ENCODE measurements at regions not wholly inside any gene's neighbourhood (a gene's known extent, or its start where the extent isn't known, plus 50 kb on each side); places are given as distances from the start of the nearest gene placed in this dataset.
A peak's percentile ranks its signal among the peaks of the same experiment; 100 is the strongest.

- DNase-seq: no peak
Measured at GRCh38 chr4:111864066-111864465, 281.2 kb upstream of the FAM241A start.

GRCh38 chr4:111869339-111869738 lies 275.9 kb upstream of the FAM241A start:
- no peak for DNase-seq

- DNase-seq: no peak
Measured at GRCh38 chr4:111871802-111872201, 273.5 kb upstream of the FAM241A start.

GRCh38 chr4:111873801-111874200 lies 271.5 kb upstream of the FAM241A start:
- DNase-seq: no peak

DNA sequence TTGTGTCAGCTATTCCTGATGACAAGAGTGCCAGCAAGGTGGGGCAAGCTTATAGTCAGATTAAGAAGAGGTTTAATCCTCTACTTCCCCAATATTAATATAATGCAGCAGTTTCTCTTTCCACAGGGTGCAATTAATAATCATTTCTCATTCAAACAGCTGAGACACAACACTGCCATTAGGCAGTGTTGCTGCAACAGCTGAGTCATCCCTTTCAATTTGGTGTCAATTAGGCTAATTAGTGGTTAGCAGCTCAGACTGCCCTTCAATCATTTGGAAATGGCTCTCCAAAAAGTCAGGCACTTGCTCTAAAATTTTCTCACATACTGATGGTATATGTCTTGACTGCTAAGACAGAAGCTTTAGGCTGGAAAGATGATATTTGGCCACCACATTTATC lies 265.7 kb upstream of the FAM241A start:
- DNase-seq: no peak

DNA sequence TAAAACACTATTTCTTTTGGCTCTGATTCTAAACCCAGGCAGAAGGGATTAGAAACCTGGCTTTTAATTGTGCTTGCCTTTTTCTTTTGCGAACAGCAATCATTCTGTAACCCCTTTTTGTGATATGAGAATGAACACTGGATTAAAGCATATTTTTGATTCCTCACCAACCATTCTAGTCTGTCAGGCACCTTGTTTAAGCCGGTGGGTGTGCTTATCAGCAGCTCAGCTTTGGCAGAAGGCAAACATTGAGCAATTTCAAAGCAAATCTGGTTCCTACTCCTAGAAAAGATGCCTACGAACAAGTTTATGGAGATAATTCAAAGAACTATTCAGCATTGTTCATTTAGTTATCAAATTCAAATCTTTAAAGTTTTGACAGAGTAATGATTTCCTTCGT lies 265.1 kb upstream of the FAM241A start:
- DNase-seq: no peak

DNA sequence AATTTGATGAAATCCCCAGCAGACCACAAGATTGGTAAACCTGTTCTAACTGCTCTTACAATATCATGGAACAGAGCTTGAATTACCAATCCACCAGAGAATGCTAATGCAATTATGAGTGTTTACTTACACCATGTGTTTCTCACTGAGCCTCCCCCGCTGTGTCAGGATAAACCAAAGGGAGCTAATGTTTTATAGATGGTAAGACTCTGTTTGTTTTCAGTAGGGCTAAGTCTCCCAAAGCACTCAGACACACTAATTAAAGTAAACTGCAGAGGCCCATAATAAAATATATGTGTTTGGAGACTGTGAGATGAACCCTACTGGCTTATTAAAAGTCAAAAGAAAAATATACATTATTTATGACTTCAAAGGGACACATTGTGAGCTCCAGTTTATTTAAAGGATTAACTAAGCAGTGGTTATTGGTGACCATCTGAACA lies 261.7 kb upstream of the FAM241A start:
- DNase-seq: peak; percentile 22

DNA sequence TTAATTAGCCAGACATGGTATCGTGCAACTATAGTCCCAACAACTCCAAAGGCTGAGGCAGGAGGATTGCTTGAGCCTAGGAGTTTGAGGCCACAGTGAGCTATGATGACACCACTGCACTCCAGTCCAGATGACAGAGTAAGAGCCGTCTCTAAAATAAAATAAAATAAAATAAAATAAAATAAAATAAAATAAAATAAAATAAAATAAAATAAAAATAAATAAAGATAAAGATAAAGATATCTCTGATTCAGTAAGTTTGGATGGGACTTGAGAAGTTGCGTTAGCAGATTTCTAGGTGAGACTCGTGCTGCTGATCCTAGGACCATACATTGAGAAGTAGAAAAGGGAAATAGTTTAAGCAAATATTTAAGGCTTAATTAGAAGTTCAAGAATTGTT lies 254.8 kb upstream of the FAM241A start:
- no peak for DNase-seq

DNA sequence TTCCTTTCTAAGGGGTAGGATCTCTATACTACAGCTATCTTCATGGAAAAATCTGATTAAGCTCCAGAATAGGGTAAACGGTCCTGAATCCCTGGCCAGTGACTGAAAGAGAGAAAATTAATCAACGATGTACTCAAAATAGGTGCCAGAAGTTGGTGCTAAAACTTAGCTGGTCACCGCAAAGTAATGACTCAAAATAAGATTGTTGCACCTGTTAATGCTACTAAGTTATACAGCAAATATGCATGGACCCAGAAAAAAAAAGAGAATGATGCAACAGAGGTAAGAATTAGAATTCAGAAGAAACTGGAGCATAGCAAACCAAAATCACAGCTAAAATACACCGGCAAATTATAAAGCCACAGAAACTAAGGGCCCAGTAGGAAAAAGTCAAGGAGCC lies 239.7 kb upstream of the FAM241A start:
- DNase-seq: no peak

DNA sequence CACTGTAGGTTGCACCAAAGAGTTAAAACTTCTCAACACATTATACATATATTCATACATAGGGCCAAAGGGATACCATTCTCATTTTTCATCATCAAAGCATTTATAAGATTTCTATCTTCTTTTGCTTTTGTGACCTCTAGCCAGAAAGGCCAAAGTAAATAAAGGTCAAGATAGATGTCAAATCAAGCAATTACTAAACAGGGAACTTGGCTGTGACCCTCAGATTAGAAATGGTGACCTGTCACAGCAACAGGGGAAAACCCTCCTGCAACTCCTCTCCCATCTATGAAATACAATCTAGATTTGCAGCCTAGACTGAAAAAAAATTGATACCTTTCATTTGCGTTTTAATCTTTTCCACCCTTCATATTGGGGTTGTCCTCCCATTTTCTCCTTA lies 225.6 kb upstream of the FAM241A start:
- DNase-seq: no peak

DNA sequence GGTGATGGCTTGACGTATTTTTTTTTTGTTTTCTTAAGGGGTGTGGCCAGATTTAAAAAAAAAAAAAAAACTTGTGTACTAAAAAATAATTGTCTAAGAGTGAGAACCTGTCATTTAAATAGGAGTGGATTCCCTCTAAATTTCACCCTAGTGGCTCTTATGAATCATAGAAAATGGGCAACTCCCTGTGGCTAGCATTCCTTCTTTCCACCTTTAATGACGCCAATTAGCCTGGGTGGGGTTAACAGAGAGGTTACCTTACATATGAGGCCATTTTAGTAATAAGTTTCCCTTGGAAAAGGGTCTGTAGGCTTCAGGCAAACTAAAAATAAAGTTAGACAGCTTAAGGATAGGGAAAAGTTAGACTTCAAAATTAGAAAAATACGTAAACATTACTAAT lies 223.5 kb upstream of the FAM241A start:
- no peak for DNase-seq

GRCh38 chr4:111923786-111924185 lies 221.5 kb upstream of the FAM241A start:
- no peak for DNase-seq

- DNase-seq: no peak
Measured at GRCh38 chr4:111924696-111925095, 220.6 kb upstream of the FAM241A start.

GRCh38 chr4:111930659-111931058 lies 214.6 kb upstream of the FAM241A start:
- no peak for DNase-seq

GRCh38 chr4:111933703-111934102 lies 211.6 kb upstream of the FAM241A start:
- DNase-seq: no peak

DNA sequence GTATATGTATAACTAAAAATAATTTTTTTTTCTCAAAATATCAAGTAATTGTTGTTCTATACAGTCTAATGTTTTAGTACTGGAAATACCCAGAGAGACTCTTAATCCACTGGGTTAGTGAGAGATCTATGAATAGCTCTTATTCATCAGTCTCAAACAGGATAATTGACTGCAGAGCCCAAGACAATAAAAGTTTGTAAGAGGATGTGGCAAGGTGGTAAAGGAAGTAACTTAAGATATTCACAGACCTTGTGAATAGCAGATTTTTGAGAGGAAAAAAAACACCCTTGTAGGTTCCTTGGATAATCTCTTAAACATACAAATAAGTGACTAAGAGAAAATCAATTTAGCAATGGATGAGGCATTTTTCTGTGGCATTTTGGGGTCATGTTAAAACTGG lies 210.9 kb upstream of the FAM241A start:
- DNase-seq: no peak

DNA sequence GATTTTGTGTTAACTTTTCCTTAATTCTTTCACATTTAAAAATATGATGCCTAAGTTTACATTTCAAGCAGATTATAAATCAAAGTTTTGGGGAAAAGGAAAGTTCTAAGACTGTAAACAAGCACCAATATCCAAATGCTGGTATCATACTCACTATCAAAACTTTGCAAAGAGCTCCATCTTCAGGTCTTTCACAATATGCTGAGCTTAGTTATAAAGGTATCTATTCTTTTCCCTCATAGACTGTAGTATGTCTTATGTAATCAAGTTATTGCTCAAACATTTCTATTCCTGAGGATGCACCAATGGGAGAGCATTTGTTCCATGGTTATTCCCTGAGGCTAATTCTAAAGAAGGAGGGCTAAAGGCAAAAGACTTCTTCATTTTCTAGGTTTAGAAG lies 207.9 kb upstream of the FAM241A start:
- DNase-seq: peak; percentile 19

DNA sequence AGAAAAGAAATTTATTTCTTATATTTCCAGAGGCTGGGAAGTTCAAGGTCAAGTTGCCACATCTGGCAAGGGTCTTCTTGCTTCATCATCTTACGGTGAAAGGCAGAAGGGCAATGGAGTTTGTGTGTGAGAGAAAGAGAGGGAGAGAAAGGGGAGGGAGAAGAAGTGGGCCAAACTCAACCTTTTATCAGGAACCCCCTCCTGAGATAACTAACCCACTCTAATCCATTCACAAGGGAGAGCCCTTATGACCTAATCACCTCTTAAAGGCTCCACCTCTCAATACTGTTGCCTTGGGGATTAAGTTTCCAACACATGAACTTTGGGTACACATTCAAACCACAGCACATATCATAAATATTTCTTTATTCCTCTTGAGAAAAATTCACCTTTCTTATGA lies 203.3 kb upstream of the FAM241A start:
- DNase-seq: no peak

DNA sequence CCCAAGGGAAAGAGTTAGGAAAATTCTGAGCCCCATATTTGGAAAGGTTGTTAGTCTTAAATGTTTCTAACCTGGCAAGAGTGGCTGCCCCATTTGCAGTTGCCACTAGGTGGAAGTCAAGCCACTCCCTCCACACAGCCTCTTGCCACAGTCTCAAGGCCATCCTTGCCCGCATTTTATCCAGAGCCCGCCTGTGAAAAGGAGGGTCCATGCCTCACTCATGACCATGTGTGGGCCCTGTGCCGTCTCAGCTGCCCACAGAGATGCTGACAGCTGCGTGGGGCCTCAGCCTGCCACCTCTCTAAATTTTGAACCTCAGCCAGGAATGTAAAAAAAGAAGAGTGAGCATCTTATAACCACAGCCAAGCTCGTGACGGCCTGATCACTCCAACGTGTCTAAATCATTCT lies 201.5 kb upstream of the FAM241A start:
- peak; percentile 17 for DNase-seq

GRCh38 chr4:111945014-111945413 lies 200.2 kb upstream of the FAM241A start:
- peak; percentile 4 for DNase-seq

GRCh38 chr4:111946800-111947199 lies 198.5 kb upstream of the FAM241A start:
- DNase-seq: no peak

GRCh38 chr4:111952688-111953087 lies 192.6 kb upstream of the FAM241A start:
- no peak for DNase-seq

- no peak for DNase-seq
Measured at GRCh38 chr4:111954550-111954949, 190.7 kb upstream of the FAM241A start.

DNA sequence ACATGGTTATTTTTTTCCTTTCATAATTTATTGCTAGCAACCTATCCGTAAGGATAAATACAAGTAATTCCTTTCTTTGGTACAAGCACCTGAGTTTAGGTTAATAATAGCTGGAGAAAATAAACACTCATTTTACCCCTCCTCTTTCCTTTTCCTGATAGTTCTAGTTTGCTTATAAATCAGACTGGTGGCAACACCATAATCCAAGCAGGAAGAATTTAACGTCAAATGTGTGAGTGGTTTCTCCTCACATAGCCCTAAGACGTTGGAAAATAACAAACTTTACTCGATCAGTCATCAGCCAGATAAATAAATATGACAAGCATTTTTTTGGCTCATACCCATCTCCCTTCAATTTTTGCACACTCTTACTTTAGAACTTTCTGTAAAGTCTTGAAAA lies 190.3 kb upstream of the FAM241A start:
- DNase-seq: no peak

DNA sequence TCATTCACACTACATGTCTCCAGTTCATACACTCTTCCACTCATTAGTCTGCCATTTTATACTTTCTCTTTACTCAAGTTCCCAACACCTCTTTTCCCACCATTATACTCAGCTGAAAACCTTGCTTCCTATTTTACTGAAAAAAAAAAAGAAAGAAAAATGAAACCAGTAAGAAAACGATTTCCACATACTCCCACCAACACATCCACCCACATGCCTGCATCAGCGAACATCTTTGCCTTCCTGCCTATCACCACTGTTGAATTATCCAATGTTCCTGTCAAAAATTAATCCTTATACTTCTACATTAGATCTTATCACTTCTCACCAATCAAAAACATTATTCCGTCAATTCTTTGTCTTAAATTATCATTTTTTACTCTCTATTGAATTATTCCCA lies 188.1 kb upstream of the FAM241A start:
- DNase-seq: no peak

All from renal pelvis (tissue), 1 donor.